Retinal pigment epithelial cell (primary cell): ENCODE measurements at regions not wholly inside any gene's neighbourhood (a gene's known extent, or its start where the extent isn't known, plus 50 kb on each side); places are given as distances from the start of the nearest gene placed in this dataset.

ENCODE experiments used
- DNase-seq: peaks from one replicate; pipeline ENCODE4 v3.0.0-alpha.2; 2010; ENCODE audit warnings: low read depth
- H3K4me3 ChIP-seq: 2 replicates; pipeline ENCODE4 v1.5.1; 2011; ENCODE audit warnings: mild to moderate bottlenecking, low read length, control low read depth, moderate library complexity
- CTCF ChIP-seq: conservative IDR thresholded peaks from 2 replicates; pipeline ENCODE4 v1.5.1; 2011; ENCODE audit warnings: low read depth, low read length, control low read depth, inconsistent platforms

GRCh38 chr9:135419106-135419505 is 60.5 kb upstream of the PPP1R26 start:
- TF ChIP-seq CTCF = no peak
- no peak for DNase-seq
- no peak overlapping the region for H3K4me3 ChIP-seq

DNA sequence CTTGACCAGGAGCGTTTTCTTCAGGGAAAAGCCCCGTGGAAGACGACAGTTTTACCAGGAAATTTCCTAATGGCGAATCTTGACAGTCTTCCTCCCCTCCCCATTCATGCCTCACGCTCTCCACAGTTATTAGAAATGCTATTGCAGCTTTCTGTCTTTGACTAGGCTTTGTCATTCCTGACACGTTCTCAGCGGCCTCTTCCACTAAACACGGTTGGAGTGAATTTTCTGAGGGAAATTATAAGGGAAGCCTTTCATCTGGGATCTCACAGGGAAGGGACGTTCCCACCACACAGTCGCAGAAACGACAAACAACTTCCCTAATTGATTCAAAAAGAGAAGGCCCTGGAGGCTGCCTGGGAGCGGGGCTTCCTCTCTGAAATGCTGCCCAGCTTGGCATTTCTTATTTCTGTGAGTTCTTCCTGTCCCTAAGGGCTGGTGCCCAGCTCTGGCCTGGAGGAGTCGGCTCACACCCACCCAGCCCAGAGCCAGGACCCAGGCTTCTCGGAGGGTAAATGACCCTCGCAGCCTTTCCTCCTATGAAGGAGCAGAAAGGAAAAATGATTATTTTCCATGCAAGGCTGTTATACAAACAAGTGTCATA is 57.1 kb upstream of the PPP1R26 start:
- H3K4me3 ChIP-seq = no peak overlapping the region
- DNase-seq = no peak
- TF ChIP-seq CTCF = no peak

DNA sequence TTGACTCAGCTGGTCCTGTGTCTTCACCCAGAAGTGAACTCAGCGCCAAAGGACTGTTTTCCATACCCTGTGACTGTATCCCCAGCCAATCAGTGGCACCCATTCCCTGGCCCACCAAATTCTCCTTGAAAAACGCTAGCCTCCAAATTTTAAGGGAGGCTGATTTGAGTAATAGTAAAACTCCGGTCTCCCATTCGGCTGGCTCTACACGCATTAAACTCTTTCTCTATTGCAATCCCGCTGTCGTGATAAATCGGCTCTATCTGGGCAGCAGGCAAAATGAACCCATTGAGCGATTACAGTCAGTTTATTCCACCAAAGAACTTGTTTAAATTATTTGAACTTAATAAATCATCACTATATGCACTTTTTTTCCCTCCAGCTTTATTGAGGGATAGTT is 55.9 kb upstream of the PPP1R26 start:
- TF ChIP-seq CTCF = no peak
- DNase-seq = no peak
- no peak overlapping the region for H3K4me3 ChIP-seq
